CD4-positive, alpha-beta T cell (primary cell): ENCODE measurements at regions not wholly inside any gene's neighbourhood (a gene's known extent, or its start where the extent isn't known, plus 50 kb on each side); places are given as distances from the start of the nearest gene placed in this dataset.

Source experiments
- ATAC-seq: fragments of 200-7000 bp; cut with Tn5 transposase; one replicate; pipeline ENCODE4 v1.10.0; 2022; ENCODE audit warnings: mild to moderate bottlenecking; ENCODE audit not compliant: poor library complexity
- CTCF ChIA-PET: fragments of 350-600 bp; sonication (Branson Sonifier 250); formaldehyde crosslinking; loops from one replicate; lab custom pipeline; 2021; ENCODE audit warnings: antibody characterized with exemption, inconsistent platforms; lab: Charles Lee
- POLR2A ChIA-PET: fragments of 350-600 bp; sonication (Branson Sonifier 250); formaldehyde crosslinking; loops from one replicate; lab custom pipeline; 2021; ENCODE audit warnings: antibody characterized with exemption, inconsistent platforms; lab: Charles Lee
- DNase-seq, 14 experiments: peaks; one replicate each; pipeline ENCODE4 v3.0.0-alpha.2; 2013 to 2020; ENCODE audit warnings: mixed read lengths in 2 of 14
- H3K27ac ChIP-seq, 2 donors: one replicate each; pipeline versions ENCODE4 v1.5.1 to v1.7.0; 2013; ENCODE audit warnings: low read length in 2 of 2, low read depth in 1 of 2, mild to moderate bottlenecking in 1 of 2
- H3K27me3 ChIP-seq, 2 experiments: 1 replicate in 1 of 2; 2 replicates in 1 of 2; pipeline versions ENCODE4 v1.6.1 to v1.7.0; 2013; ENCODE audit warnings: low read length in 2 of 2, control low read depth in 1 of 2, mild to moderate bottlenecking in 1 of 2, moderate library complexity in 1 of 2; ENCODE audit not compliant: insufficient read depth in 2 of 2, control insufficient read depth in 1 of 2
- H3K36me3 ChIP-seq: one replicate; pipeline ENCODE4 v1.6.1; 2013; ENCODE audit warnings: low read length, control low read depth; ENCODE audit not compliant: insufficient read depth
- H3K4me1 ChIP-seq: one replicate; pipeline ENCODE4 v1.6.1; 2013; ENCODE audit warnings: low read length, control low read depth; ENCODE audit not compliant: insufficient read depth
- H3K4me3 ChIP-seq: one replicate; pipeline ENCODE4 v1.5.1; 2013; ENCODE audit warnings: mild to moderate bottlenecking, low read length, moderate library complexity
- H3K9me3 ChIP-seq, 2 experiments: 1 replicate in 1 of 2; 2 replicates in 1 of 2; pipeline versions ENCODE4 v1.6.1 to v1.7.0; 2013; ENCODE audit warnings: low read length in 2 of 2, mild to moderate bottlenecking in 2 of 2, control low read depth in 1 of 2, moderate library complexity in 1 of 2; ENCODE audit not compliant: control insufficient read depth in 1 of 2, insufficient read depth in 1 of 2
- H3K27ac Mint-ChIP-seq: one replicate; pipeline ENCODE4 v1.8.0; 2020; ENCODE audit warnings: mixed read lengths
- H3K27me3 Mint-ChIP-seq: one replicate; pipeline ENCODE4 v1.8.0; 2021; ENCODE audit warnings: mixed read lengths
- H3K36me3 Mint-ChIP-seq: one replicate; pipeline ENCODE4 v1.8.0; 2021; ENCODE audit warnings: low read depth, mixed read lengths
- H3K4me1 Mint-ChIP-seq: one replicate; pipeline ENCODE4 v1.8.0; 2021; ENCODE audit warnings: low read depth, mixed read lengths
- H3K4me3 Mint-ChIP-seq: one replicate; pipeline ENCODE4 v1.8.0; 2020; ENCODE audit warnings: mild to moderate bottlenecking, mixed read lengths
- H3K9me3 Mint-ChIP-seq: one replicate; pipeline ENCODE4 v1.8.0; 2020; ENCODE audit warnings: mixed read lengths
- intact Hi-C, 2 experiments: fragments of 100-400 bp; cut with DNase I in 1 of 2; cut with micrococcal nuclease in 1 of 2; formaldehyde crosslinking; loops; one replicate each; pipeline versions ENCODE4 v1.15.1 to v1.9.0; 2023 to 2025; cut with DNase I, micrococcal nuclease
- TF ChIP-seq, protein P1 (sequence below): fragments of 200-600 bp; IDR thresholded peaks from one replicate; pipeline ENCODE4 v1.8.0; 2022; ENCODE audit warnings: antibody characterized with exemption, mild to moderate bottlenecking

DNA sequence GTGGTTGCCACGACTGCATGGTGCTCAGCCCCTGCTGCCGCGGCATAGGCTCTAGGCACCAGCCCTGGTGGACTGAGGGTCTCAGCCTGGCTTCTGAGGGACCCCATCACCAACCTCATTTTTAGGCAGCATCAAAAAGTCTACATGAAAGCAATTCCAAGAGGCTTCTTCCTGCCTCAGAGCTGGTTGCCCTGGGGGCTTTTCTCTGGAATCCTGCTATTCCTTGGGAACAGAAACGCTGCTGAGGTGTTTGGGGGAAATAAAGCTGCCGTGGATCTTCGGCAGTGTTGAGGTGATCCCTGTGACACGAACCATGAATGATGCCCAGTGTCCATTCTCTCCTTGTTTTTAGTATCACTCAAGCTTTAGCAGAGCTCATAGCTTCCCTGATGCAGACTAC lies 148.4 kb upstream of the LRFN2 start:
- intact Hi-C loops: no loop called here
- H3K27ac Mint-ChIP-seq: no peak overlapping the region
- Histone ChIP-seq H3K27ac (no peak overlapping the region), H3K4me3 (no peak overlapping the region), H3K36me3 (no peaks in the 10 kb centered on the region), H3K9me3 (no peaks in the 10 kb centered on the region), H3K4me1 (no peaks in the 10 kb centered on the region), H3K27me3 (peaks cover 0 to 4% of the 10 kb centered on the region in 2 experiments)
- H3K4me1 Mint-ChIP-seq: no peaks in the 10 kb centered on the region
- no peak for DNase-seq
- peaks cover 14% of the 10 kb centered on the region for H3K27me3 Mint-ChIP-seq
- ATAC-seq: no peak
- no peak overlapping the region for H3K4me3 Mint-ChIP-seq
- POLR2A ChIA-PET: no interaction called here
- CTCF ChIA-PET: no interaction called here
- H3K9me3 Mint-ChIP-seq: no peaks in the 10 kb centered on the region
- H3K36me3 Mint-ChIP-seq: no peaks in the 10 kb centered on the region
- TF ChIP-seq, protein P1, sequence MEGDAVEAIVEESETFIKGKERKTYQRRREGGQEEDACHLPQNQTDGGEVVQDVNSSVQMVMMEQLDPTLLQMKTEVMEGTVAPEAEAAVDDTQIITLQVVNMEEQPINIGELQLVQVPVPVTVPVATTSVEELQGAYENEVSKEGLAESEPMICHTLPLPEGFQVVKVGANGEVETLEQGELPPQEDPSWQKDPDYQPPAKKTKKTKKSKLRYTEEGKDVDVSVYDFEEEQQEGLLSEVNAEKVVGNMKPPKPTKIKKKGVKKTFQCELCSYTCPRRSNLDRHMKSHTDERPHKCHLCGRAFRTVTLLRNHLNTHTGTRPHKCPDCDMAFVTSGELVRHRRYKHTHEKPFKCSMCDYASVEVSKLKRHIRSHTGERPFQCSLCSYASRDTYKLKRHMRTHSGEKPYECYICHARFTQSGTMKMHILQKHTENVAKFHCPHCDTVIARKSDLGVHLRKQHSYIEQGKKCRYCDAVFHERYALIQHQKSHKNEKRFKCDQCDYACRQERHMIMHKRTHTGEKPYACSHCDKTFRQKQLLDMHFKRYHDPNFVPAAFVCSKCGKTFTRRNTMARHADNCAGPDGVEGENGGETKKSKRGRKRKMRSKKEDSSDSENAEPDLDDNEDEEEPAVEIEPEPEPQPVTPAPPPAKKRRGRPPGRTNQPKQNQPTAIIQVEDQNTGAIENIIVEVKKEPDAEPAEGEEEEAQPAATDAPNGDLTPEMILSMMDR: no peak

DNA sequence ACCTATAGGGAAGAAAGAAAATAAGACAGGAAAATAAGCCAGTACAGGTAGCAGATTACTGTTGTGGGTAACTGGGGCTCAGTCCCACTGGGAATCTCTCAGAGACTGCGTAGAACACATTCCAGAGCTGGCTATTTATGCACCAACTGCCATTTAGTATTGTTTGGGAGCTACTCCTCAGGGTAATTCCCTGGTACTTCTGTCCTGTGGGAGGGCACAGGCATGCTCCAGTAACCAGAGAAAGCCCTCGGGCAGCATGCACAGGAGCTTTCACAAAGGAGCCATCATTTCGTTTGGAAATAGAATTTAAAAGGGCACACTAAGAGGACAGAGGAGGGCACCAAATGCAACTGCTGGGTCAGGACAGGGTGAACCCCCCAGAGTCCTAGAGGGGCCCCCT lies 148.0 kb upstream of the LRFN2 start:
- ChIA-PET POLR2A (no interaction called here), CTCF (no interaction called here)
- Mint-ChIP-seq H3K27ac (no peak overlapping the region), H3K4me1 (no peaks in the 10 kb centered on the region), H3K27me3 (peaks cover 14% of the 10 kb centered on the region), H3K9me3 (no peaks in the 10 kb centered on the region), H3K36me3 (no peaks in the 10 kb centered on the region), H3K4me3 (no peak overlapping the region)
- H3K27me3 ChIP-seq: peaks cover 0 to 4% of the 10 kb centered on the region in 2 experiments
- H3K4me3 ChIP-seq: no peak overlapping the region
- intact Hi-C loops: no loop called here
- H3K36me3 ChIP-seq: no peaks in the 10 kb centered on the region
- no peak overlapping the region for H3K27ac ChIP-seq
- ATAC-seq (no peak), DNase-seq (no peak)
- TF ChIP-seq, protein P1: no peak
- H3K9me3 ChIP-seq: no peaks in the 10 kb centered on the region
- H3K4me1 ChIP-seq: no peaks in the 10 kb centered on the region

DNA sequence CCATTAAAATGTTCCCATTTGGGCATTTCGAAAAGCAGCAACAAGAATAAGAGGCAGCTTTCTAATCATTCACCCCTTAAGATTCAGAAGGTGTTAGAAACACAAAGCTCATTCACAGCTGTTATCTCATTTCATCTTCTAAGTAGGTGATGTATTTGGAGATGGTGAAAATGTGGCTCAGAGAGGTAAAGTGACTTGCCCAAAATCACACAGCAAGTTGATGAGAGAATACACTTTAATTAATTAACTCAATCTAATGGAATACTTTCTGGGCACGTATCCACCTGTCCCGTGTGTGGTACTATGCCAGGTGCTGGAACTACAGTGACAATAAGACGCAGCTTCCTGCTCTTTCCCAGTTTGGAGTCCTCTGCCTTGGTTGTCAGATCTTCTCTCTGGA lies 147.4 kb upstream of the LRFN2 start:
- no peaks in the 10 kb centered on the region for H3K36me3 Mint-ChIP-seq
- H3K27ac Mint-ChIP-seq: no peak overlapping the region
- no peak overlapping the region for H3K4me3 Mint-ChIP-seq
- Histone ChIP-seq H3K27ac (no peak overlapping the region), H3K9me3 (no peaks in the 10 kb centered on the region), H3K4me3 (no peak overlapping the region), H3K36me3 (no peaks in the 10 kb centered on the region), H3K27me3 (peaks cover 0 to 4% of the 10 kb centered on the region in 2 experiments), H3K4me1 (no peaks in the 10 kb centered on the region)
- no peaks in the 10 kb centered on the region for H3K4me1 Mint-ChIP-seq
- TF ChIP-seq, protein P1: no peak
- ATAC-seq (no peak), DNase-seq (no peak)
- intact Hi-C loops: no loop called here
- ChIA-PET POLR2A (no interaction called here), CTCF (no interaction called here)
- no peaks in the 10 kb centered on the region for H3K9me3 Mint-ChIP-seq
- H3K27me3 Mint-ChIP-seq: peaks cover 14% of the 10 kb centered on the region
